ENCODE measurements at regions not wholly inside any gene's neighbourhood (a gene's known extent, or its start where the extent isn't known, plus 50 kb on each side); places are given as distances from the start of the nearest gene placed in this dataset.

- TF ChIP-seq CTCF (IDR thresholded peaks at IDR 0.05; ENCODE audit: poor library complexity) (peak; percentile 6), EZH2 (IDR thresholded peaks at IDR 0.05; ENCODE audit: borderline replicate concordance) (no peak), EZH2phosphoT487 (IDR thresholded peaks at IDR 0.05; ENCODE audit: low read depth, severe bottlenecking, unreplicated experiment) (no peak)
Measured at GRCh38 chr3:153443961-153444360, 281.9 kb downstream of the RAP2B start.
